MM.1S (cell line): ENCODE measurements at regions not wholly inside any gene's neighbourhood (a gene's known extent, or its start where the extent isn't known, plus 50 kb on each side); places are given as distances from the start of the nearest gene placed in this dataset.

Experiments used
- EZH2 ChIP-seq: fragments of 300-600 bp; sonication (generic); optimal IDR thresholded peaks from 2 replicates; pipeline ENCODE3; 2017; ENCODE audit warnings: low read depth, mild to moderate bottlenecking, antibody characterized with exemption, low read length, mixed read lengths
- TF ChIP-seq, protein P1 (sequence below): fragments of 300-600 bp; sonication (generic); IDR thresholded peaks from 2 replicates; pipeline ENCODE4 v1.5.1; 2016; ENCODE audit warnings: antibody characterized with exemption, low read length, mixed read lengths

DNA sequence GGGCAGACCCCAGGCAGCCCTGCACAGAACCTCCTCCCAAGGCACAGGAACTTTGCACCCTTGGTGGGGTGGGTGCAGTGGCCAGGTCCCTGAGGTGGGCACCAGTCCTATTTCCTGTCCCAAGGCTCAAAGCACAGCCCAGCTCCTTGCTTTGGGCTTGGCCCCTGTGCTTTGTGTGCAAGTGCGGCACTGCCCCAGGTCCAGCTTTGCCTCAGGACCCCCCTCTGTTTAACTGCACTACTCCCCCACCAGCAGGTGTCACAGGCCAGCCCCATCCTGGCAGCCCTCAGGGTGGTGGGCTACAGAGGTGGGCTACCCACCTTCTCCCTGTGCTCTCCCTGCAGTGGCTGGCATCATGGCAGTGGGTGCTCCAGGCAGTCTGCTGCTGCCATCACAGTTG, 2469.0 kb downstream of the PCDH7 start:
- TF ChIP-seq EZH2 = no peak
- TF ChIP-seq, protein P1, sequence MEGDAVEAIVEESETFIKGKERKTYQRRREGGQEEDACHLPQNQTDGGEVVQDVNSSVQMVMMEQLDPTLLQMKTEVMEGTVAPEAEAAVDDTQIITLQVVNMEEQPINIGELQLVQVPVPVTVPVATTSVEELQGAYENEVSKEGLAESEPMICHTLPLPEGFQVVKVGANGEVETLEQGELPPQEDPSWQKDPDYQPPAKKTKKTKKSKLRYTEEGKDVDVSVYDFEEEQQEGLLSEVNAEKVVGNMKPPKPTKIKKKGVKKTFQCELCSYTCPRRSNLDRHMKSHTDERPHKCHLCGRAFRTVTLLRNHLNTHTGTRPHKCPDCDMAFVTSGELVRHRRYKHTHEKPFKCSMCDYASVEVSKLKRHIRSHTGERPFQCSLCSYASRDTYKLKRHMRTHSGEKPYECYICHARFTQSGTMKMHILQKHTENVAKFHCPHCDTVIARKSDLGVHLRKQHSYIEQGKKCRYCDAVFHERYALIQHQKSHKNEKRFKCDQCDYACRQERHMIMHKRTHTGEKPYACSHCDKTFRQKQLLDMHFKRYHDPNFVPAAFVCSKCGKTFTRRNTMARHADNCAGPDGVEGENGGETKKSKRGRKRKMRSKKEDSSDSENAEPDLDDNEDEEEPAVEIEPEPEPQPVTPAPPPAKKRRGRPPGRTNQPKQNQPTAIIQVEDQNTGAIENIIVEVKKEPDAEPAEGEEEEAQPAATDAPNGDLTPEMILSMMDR = no peak
